Stimulated activated CD8-positive, alpha-beta memory T cell treated with anti-CD3 and anti-CD28 coated beads, Interleukin-7, amount 100 ng/mL, for 48 hours (primary cell): ENCODE measurements at regions not wholly inside any gene's neighbourhood (a gene's known extent, or its start where the extent isn't known, plus 50 kb on each side); places are given as distances from the start of the nearest gene placed in this dataset.
"Not testable (repeated sequence)": the region's sequence is repeated elsewhere in the genome, so short reads cannot be mapped to it uniquely, and the experiment has no call there.

ENCODE experiments used
- DNase-seq, 2 donors: peaks; one replicate each; pipeline ENCODE4 v3.0.0-alpha.2; 2020; ENCODE audit warnings: low read depth in 1 of 2; ENCODE audit errors: extremely low read depth in 1 of 2

DNA sequence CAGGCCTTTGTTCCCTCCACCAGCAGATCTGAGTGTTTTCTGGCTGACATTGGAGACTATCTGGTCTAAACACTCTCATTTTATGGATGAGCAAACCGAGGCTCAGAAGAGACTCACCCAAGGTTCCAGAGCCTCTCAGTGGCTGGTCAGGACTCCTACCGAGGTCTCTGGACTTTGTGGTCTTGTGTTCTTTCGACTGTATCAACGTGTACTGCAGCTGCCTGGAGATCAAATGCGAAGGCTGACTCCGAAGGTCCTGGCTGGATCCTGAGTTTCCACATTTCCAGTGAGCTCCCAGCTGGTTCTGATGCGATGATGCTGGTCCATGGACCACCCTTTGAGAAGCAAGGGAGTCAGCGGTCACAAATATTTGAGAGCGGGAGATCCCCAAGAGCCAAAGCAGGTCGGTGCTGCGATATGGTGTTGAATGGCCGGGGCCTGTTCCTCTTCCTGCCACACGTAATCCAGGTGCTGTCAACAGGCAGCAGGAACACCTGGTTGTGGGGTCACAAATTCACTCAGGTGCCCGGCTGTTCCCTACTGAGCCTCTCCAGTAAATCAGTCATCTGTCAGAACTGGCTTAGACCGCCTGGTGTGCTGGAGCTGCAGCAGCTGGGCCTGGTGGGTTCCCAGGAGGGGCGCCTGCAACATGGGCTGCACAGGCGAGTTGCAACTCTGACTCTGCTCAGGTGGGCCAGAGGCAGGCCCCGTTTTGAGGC is 94.8 kb upstream of the USP24 start:
- no peak for DNase-seq

GRCh38 chr1:55309053-55309452 is 93.9 kb upstream of the USP24 start:
- no peak for DNase-seq

- no peak for DNase-seq
Observed at GRCh38 chr1:55305735-55306134, 90.6 kb upstream of the USP24 start.

GRCh38 chr1:55304229-55304740 is 89.1 kb upstream of the USP24 start:
- no peak for DNase-seq

DNA sequence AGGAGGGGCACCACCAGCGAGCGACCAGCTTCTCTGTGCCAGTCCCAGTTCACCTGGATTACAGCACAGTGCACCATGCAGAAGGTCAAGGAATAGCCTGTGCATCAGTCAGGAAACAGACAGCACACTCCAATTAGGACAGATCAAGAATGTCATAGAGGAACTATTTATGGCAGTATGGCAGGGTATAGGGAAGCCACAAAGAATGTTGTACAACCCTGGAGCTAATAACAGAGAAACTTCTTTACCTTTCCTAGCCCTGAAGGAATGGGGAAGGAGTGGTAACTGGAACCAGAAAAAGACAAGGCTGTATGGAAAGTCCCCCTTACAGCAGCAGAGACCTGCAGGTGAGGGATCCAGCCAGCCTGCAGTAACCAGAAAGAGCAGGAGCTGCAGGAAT is 87.8 kb upstream of the USP24 start:
- DNase-seq: no peak

DNA sequence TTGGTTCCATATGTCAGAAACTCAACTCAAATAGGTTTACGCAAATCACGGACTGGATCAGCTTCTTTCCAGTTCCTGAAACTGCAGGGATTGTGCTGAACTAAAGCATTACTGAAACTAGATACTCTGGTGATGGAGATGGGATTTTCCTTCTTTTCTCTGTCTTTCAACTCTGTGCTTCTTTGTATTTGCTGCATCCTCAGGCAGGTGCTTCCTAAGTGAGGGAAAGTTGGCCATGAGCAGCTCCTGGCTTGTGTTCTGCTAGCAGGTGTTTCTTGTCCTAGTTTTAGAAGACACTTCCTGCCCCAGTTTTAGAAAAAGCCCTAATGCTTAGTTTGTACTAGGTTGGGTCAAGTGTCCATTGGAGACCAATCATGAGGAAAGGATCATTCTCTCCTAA is 86.7 kb upstream of the USP24 start:
- no peak for DNase-seq

DNA sequence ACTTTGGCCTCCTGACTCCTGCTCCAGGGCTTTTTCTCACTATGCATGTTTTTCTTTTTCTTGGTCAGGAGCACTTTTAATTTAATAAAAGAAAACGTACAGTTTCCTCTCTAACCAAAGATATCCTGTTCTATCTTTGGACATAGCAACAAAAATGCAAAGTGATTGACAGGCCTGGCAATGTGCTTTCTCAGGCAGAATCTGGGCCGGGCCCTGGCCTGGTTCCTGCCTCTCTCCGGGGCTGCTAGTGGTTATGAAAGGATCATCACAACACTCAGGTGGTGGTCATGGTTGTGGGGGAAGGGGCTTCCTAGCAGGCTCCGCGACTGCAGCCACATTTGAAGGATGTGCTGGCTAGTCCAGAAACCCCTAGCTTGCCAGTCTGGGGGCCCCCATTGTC is 85.8 kb upstream of the USP24 start:
- no peak for DNase-seq

- DNase-seq: no peak
Observed at GRCh38 chr1:55298167-55298894, 83.2 kb upstream of the USP24 start.

- not testable (repeated sequence) for DNase-seq
Observed at GRCh38 chr1:55296247-55296646, 81.1 kb upstream of the USP24 start.

- DNase-seq: no peak
Observed at GRCh38 chr1:55289614-55290013, 74.5 kb upstream of the USP24 start.

DNA sequence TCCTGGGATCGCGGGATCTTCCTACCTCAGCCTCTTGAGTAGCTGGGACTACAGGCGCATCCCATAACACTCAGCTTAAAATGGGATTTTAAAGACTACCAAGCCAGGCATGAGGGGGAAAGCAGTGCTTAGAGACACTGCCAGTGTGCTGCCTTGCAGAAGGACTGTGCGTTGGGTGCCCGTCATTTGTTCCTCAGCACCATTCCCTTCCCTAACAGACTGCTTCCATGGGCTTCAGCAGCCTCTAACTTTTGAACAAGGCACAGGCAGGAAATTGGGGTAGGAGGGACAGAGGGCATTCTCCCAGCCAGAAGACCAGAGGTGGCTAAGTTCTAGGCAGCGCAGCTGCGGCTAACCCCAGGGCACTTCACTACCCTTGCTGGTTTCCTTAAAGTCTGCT is 73.9 kb upstream of the USP24 start:
- DNase-seq: no peak

DNA sequence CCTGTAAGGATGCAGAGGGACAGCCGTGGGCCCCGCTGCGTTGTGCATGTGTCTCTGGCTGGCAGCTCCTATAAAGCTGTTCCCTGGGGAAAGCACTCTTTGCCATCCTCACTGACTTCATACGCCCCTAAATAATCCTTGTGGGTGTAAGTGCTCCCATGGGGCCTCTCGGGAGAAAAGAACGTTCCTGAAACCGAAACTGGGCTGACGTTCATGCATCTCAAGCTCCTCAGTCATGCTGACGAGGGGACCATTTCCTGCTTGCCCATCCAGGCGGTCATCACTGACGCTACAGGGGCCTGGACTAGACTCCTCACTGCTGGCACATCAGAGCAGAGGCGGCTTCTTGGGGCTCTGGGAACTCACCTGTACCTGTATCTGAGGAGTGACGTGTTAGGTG is 73.1 kb upstream of the USP24 start:
- no peak for DNase-seq

DNA sequence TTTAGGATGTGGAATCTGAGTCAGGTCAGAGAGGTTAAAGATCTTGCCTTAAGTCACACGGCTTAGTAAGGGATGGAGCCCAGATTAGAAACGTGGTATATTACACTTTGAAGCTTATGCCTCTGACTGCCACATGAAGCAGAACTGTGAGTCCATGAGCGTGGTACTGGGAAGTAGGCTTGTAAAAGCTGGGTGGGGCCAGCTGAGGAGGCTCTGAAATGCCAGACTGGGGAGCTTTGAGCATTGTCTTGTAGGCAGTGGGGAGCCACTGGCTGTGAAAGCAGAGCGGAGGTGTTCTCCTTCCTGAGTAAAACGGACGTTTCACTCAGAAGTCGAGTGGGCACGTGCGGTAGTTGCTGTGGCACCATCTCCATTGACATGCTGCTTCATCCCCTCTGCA is 72.6 kb upstream of the USP24 start:
- DNase-seq: no peak

GRCh38 chr1:55286856-55287602 is 71.9 kb upstream of the USP24 start:
- no peak for DNase-seq

DNA sequence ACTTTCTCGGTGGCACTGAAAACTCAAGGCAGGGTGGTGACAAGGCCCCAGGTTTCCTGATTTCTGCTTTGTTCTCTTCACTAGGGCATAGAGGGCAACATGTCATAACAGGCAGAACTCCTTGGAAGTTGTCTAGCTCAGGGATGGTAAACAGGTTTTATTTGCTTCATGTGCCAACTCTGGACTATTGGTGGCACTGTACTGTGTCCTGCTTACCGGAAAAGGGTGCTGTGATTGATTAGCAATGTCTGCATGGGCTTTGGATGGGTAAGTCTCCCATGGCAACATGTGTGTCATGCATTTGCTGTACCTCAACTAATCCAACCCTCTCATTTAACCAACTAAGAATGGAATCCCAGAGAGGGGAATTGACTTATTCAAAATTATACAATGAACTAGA is 70.7 kb upstream of the USP24 start:
- DNase-seq: no peak

DNA sequence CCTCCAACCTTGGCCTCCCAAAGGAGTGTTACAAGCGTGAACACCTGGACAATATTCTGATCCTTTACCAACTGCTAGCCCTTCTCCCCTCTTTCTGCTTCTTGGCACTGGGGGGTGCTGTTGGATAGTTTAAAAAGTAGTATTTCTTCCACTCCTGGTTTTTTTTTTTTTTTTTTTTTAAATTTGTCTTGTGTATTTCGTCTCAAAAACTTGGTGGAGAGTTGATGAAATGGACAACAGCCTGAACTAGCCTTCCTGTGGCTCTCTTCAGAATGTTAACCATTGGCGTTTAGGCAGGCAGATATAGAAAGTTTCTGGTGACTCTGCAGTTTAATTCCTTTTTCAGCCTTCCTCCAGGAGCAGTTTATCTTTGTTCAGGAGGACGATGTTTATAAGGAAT is 69.7 kb upstream of the USP24 start:
- DNase-seq: no peak

DNA sequence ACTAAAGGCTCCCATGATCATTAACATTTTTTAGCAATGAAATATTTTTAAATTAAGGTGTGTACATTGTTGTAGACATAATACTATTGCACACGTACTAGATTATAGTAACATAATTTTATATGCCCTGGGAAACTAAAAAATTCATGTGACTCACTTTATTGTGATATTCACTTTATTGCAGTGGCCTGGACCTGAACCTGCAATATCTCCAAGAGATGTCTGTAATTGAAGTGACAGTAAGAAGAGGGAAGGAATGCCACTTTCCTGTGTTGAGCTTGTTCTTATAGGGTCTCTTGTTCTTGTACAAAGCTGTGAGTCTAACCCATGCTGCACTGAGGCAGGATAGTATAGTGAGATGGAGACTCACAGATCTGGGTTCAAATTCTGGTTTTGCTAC is 66.9 kb upstream of the USP24 start:
- no peak for DNase-seq

DNA sequence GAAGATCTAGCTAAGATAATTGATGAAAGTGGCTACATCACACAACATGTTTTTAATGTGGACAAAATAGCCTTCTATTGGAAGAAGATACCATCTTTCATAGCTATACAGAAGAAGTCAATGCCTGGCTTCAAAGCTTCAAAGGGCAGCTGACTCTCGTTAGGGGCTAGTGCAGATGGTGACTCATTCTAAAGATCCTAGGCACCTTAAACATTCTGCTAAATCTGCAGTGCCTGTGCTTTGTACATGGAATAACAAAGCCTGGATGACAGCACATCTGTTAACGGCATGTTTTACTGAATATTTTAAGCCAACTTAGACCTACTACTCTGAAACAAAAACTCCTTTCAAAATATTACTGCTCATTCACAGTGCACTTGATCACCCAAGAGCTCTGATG is 65.6 kb upstream of the USP24 start:
- DNase-seq: no peak

DNA sequence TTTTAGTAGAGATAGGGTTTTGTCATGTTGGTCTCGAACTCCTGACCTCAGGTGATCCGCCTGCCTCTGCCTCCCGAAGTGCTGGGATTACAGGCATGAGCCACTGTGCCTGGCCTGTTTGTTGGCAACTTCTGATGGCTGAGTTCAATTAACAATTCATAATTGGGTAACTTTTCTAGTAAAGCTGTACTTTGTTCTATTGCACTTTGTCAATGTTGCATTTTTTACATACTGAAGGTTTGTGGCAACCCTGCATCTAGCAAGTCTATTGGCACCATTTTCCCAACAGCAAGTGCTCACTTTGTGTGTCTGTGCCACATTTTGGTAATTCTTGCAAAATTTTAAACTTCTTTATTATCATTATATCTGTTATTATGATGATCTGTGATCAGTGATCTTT is 64.5 kb upstream of the USP24 start:
- no peak for DNase-seq

DNA sequence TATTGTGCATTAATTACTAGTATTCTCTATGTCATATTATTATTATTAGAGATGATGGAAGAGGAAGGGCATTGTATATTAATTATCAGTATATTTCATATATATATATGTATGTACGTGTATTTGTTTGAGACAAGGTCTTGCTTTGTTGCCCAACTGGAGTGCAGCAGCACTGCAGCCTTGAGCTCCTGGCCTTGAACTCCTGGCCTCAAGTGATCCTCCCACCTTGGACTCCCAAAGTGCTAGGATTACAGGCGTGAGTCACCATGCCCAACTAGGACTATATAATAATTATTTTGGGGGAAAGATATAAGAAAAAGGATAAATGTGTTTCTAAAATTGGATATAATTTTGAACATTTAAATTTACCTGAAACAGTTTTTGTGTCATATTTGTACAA is 63.2 kb upstream of the USP24 start:
- DNase-seq: no peak

DNA sequence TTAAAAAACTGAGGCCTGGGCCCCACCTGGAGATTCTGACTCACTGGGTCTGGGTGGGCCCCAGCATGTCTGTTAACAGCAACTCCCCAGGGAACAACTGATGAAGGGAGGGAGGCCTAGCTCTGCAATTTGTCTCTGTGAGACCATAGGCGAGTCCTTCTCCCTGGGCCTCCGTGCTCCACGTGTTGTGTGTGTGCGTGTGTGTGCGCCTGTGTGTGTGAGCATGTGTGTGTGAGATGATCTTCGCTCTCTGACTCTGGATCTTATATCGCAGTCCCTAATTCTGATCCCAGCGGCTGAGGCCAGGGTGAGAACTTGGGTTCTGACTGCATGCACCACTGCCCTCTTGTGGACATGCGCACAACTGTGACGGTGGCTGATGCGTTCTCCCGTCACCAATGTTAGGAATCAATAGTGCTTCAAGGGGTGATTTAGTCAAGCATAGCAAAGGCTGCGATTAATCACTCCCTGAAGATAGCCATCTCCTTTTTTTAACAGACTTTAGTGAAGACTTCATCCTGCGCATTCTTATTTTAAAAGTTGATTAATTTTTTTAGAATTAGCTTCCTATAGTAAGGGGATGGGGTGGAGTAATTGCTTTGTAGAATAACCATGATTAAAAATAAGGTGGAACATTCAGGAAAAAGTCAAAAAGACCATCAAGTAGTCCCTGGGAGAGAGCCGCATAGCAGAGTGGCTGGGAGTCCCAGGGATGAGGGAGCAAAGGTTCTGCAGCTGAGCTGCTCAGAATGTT is 62.4 kb upstream of the USP24 start:
- peak; percentile 58 to 73 for DNase-seq
